HG02884 (cell line): ENCODE measurements at regions not wholly inside any gene's neighbourhood (a gene's known extent, or its start where the extent isn't known, plus 50 kb on each side); places are given as distances from the start of the nearest gene placed in this dataset.

Experiments used
- ATAC-seq: cut with Tn5 transposase; IDR thresholded peaks from one replicate; pipeline ENCODE4 v1.9.1; 2021; ENCODE audit warnings: mild to moderate bottlenecking, moderate library complexity; ENCODE audit not compliant: unreplicated experiment

DNA sequence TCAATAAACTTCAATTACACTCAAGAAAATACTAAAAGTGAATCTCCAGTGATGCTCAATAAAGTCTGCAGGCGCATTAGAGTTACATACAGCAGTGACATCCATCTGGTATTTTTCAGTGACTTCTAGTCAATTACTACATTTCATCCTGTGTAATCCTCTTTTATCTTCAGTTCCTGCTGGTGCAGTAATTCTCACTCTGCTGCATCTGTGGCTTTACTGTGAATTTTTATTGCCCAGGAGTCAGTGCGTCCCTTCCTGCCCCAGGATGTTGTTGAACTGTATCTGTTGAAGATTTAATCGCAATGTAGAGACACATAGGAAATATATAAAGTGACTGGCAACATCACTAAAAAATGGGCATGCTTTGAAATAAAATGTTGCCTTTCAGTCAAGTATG lies 196.3 kb upstream of the TMTC4 start:
- no peak for ATAC-seq

DNA sequence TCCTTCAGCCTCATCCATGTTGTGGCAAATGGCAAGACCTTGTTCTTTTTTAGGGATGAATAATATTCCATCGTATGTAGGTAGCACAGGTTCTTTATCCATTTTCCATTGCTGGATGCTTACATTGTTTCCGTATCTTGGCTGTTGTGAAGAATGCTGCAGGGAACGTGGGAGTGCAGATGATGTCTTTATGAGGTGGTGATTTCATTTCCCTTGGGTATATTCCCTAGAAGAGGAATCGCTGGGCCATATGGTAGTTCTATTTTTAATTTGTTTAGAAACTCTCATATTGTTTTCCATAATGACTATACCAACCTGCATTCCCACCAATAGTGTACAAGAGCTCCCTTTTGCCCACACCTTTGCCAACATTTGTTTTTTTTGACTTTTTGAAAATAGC lies 186.3 kb upstream of the TMTC4 start:
- ATAC-seq = no peak

DNA sequence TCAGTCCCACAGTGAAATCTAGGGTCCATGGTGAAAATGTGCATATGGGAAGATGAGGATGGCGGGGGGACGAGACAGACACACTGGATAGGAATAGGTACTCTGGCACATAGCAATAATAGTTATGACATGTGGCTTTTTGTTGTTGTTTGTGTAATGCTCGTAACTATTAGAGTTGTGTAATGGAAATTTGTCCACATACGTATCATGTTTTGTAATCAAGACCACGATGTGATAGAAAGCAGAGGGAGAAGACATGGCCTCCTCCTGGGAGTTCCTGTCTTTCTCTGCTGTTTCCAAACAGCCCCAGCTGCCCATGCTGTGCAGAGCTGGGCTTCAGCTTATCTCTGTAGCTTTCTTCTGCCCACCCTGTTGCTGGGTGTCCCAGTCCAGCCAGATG lies 185.3 kb upstream of the TMTC4 start:
- no peak for ATAC-seq

DNA sequence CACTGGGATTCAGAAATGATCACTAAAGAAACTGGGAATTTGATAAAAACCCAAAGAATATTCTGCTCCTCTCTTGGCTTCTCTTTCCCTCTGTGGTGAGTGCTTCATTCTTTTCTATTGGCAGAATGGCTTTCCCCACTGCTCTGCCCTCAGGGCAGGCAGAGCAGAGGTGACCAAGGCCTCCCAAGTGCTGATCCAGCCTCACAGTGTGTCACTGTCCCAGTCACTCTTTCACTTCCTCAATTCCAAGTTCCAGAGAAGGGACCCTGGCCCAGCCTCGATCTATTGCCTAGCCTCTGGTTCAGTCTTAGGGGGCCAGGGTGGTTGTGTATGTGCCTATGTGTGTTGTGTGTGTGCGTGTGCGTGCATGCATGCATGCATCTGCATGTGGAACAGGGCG lies 180.6 kb upstream of the TMTC4 start:
- no peak for ATAC-seq

DNA sequence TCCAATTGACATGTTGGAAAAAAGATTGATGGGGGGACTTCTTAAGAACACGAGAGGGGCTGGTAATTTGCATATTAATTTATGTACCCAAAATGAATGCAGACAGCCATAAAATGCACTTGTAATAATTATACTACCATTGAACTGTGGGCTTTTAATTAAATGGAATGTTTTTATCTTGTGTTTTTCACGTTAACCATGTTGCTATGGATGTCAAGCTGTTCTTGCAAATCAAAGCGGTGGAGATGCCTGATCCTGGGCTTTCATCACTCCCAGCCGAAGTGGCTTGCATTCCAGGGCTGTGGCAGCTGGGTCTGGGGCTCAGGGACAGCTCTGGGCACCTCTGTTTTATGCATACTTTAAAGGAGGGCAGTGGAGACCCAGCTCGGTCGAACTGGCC lies 179.4 kb upstream of the TMTC4 start:
- no peak for ATAC-seq

DNA sequence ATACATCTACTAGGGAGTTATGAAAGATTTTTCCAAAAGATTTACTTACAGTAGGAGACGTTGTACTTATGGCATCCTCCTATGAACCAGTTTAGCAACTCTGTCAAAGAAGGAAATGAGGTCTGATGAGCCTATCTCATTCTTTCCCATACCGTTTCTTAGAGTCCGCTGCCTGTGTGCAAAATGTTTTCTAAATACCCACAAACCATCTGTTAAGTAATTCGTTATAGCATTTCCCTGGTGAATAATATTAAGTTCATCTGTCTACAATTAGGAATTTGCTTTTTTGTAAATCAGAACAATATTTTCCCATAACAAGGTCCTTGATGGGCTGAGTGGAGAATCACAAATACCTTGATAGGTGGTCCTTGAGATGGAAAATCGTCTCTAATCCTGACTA lies 178.8 kb upstream of the TMTC4 start:
- ATAC-seq = no peak

DNA sequence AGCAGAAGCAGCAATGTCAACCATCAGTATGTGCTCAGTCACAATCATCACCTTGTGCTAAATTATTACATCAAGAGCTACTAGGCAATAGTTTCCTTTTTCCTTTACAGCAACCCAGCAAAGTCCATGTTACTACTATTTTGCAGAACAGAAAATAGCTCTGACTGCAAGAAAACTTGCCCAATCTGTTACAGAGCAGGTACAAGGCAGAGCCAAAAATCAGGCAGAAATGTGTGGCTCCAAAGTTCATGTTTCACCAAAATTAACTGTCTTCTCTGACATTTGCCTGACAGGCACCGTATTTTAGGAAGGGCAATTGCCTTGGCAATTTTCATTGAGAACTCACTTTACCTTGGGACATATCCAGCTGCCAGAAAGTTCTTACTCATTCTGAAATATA lies 177.6 kb upstream of the TMTC4 start:
- ATAC-seq = no peak

DNA sequence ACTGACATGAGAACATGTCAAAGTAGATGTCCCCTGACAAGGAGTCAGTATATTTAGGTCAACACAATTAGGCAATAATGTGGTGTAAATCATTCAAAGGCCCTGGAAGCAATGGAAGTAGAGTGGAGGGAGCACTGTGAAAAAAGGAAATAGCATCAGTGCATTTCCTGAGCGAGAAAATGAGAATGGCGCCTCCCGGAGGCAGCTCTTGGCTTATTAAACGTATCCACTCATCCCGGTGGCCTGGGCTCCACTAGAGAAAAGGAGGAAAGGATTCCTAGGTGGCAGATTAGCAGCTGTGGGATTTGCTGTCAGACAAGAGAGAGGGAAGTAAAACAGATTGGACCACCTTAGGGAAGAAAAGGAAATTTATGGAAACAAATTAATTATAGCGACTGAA lies 173.7 kb upstream of the TMTC4 start:
- ATAC-seq = no peak

DNA sequence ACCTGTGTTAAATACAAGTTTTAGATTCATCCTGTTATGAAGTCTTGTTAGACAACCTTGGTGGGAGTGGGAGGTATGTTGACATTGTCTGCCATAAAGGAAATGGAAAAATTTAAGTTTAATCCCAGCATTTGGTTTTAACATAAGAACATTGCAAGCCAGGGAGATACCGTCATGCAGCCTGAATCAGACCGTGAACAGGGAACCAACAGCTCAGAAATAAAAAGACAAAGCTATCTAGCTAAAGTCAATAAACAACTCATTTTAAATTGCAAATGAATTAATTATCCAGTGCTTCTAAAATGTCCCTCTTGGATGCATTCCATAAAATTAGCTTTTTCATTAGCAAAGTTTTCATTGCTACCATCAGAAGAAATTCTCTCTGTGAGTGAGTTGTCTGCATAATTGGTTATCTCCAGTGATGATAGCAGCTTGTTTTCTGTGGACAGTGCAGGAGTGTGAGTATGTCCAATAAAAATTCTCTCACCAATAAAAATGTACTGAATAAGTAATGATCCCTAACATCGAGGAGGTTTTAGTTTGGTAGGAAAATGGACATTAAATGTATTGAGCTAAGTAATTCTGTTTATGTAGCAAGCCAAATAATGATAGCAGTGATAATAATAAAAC lies 170.6 kb upstream of the TMTC4 start:
- ATAC-seq = no peak

DNA sequence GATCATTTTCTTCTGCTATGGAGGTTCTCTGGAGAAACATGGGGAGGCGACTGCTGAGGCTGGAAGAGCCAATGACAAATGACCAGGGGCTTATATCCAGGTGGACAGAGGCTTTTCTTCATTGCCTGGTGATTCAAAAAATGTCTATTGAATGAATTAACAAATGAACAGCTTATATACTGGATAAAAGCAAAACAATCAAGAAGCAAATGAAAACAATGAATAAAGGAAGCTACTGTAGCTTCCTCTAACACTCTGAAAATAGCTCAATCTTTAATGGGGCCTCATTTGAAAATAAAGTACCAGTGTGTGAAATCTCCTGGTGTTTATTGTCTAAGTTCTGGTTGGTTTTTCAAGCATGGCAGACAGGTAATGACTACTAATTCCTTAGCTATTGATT lies 167.5 kb upstream of the TMTC4 start:
- no peak for ATAC-seq

DNA sequence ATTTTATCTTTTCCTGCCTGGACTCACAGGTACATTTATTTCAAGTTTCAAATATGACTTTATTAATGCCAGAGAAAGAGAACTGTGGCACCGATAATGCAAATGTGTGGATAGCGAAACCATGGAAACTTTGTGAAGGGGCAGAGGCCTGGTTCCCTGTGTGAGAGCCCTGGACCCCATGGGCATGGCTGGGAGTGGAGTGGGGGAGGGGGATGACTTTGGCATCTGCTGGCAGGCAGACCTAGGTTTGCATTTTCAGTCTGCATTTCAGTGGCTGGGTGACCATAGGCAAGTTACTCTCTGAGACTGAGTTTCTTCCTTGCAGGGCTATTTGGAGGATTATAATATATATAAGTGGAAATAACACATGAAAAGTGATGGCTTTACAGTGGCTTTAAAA lies 163.8 kb upstream of the TMTC4 start:
- ATAC-seq = no peak

DNA sequence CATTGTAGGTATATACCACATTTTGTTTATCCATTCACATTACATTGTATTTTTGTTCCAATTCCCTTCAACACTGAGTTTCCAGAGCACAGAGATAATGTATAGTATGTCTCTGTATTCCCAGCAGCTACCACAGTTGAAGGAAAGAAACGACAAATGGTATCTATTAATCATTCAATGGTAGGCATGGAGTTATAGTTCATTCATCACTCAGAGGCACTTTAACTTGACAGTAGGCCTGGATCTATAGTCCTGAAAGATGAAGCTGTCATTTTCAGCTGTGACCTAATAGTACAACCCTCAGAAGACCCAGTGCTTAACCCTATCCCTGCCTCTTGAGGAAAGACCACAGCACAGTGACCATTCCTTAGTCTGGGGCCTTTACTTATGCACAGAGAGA lies 163.0 kb upstream of the TMTC4 start:
- ATAC-seq = no peak

DNA sequence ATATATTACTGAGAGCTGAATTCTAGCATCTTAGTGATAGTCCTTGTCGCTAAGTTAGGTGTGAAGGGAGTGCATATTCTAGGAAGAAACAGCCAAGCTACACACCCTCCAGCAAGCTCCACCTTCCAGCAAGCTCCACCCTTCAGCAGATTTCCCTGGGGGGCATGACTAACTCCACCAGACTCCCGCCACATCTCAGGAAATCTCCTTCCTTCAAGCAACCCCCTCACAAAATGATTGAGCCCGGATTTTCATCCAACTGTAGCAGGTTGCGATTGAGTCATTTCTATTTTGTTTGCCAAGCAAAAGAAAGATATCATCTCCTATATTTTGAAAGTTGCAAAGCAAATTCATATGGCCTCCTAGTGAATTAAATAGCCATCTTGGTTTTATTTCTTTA lies 162.1 kb upstream of the TMTC4 start:
- ATAC-seq = no peak

DNA sequence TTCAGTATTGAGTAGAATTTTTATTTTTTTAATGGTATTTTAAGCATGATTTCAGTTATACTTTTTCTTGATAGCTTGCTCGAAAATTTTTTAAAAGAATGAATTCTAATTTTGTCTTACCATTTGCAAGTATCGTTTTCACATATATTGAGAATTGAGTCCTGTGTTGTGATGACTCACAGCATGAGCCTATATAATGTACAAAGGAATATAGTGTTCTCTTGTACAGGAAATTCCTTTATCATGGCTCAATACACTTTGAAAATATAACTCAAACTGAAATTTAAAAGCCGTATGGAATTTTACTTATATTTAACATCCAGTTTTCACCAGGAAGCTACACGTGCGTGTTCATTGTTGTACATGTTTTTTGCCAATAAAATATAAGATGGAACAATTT lies 161.1 kb upstream of the TMTC4 start:
- ATAC-seq = no peak

DNA sequence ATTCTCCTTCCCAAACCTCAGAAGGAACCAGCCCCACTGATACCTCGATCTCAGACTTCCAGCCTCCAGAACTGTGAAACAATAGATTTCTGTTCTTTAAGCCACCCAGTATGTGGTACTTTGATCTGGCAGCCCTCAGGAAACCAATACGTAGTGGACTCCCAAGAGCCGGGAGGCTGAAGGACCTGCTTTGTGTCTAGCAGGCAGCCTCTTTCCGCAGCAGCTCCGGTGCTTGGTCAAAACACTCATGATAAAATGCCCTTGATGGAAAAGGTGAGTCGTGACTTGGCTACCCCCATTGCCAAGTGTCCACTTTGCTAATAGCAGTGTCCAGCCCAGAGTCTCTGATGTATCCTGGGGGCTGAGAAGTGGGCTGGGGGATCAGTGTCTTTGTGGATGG lies 158.8 kb upstream of the TMTC4 start:
- no peak for ATAC-seq

DNA sequence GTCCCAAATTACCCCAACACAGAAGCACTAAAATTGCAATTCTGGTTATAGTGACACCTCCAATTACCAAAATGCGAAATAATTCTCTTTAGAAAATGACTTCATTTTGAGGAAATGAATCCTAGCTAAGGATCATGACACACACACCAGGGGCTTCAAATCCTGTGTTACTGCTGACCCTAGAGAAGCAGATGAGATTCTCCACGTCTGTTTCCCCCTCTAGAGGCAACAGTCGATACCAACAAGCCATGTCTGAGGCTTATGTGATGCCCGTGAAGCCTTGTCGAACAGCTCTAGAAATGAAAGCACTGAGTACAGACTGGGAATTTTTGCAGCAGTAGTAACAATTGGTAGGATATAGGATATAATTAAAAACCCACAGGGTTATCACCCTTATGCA lies 153.6 kb upstream of the TMTC4 start:
- no peak for ATAC-seq

DNA sequence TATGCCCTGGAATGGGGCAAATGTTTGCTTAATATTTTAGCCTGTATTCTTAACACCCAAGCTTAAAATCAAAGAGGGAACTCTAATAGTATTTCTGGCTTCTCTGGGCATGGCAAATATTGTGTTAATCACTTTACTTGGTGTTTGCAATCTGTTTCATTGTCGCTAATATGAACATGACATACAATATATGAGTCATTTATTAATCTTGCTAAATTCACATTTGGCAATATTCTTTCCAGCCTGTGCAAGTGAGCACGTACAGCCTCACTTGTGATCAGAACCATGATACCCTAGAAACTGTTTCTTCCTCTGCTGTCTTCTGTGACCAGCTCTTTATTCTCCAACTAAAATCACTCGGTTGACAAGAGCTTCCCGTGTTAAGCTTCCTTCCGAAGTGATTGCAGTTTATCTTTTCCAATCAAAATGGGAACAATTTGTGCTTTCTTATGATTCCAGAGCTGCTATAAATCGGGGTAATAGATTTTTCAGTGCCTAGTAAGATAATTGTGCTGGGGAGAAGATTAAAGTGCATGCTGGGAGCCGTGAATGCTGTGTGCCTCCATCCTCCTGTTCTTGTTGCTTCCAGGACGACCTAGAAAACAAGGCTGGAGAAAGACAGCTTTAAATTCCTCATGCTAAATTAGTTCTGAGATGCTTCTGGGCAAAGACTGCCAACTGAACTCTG lies 153.0 kb upstream of the TMTC4 start:
- ATAC-seq = no peak

DNA sequence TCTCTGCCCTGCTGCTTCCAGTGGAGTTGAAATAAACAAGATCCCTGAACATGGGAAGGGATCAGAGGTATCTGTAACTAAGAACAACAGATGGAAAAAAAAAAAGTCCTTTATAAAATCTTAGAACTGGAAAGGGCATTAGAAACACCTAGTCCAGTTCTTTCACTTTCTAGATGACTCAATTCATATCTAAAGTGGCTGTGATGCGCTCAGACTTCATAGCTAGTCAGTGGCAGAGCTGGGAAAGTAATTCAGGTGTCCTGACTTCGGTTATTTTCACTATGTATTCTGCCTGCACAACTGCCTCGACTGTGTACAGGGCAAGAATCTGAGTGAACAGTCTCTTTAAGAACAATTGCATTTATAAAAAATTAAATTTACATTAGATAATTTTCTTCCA lies 151.8 kb upstream of the TMTC4 start:
- ATAC-seq = no peak

DNA sequence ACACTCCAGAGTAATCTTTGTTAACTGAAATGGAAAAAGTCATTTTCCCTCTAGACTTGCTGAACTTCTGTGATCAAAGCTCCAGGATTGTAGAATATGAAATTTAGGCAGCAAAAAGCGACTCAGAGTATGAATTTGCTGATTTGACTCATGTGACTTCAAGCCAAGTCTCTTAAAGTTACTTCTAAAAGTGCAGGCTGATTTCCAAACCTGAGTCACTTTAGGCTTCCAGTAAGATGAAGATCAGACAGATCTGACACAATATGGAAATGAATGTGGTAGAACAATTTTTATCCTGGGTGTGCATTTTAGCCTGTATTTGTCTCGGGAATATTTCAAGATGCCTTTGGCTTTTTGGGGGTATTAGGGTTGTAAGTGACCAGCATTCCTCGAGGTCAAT lies 151.0 kb upstream of the TMTC4 start:
- no peak for ATAC-seq

DNA sequence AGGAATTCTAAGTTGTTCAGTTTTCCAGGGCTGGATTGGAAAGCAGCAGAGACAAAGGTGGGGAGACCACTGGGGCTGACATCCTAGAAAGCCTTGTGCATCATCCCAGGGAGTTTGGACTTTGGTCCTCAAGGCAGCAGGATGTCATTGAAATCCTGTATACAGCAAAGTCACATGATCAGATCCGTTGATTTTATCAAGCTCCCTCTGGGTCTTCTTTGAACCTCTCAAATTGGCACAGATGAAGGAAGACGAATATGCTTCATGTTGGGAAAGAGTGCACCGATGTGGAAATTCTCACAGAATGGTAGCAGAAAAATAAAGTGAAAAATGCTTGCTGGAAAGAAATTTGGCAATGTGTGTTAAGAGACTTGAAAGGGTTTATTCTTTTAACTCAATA lies 149.8 kb upstream of the TMTC4 start:
- ATAC-seq = no peak

DNA sequence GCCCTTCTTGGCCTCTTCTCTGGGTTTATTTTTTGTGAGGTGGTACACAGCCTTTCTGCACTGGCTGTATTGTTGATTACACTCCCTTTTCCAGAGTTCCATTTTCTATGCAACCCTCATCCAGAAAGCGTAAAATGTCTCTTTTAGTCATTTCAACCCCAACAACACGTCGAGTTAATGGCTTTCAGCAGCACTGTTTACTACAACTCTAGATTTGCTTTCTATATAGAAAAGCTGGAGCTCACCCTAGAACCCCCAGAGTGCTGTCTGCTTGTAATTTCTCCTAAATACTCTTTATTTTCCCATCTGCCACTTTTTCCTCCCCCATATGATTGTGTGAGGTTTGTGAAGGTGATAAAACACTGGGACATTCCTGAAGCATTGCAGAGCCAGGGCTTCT lies 148.9 kb upstream of the TMTC4 start:
- no peak for ATAC-seq

DNA sequence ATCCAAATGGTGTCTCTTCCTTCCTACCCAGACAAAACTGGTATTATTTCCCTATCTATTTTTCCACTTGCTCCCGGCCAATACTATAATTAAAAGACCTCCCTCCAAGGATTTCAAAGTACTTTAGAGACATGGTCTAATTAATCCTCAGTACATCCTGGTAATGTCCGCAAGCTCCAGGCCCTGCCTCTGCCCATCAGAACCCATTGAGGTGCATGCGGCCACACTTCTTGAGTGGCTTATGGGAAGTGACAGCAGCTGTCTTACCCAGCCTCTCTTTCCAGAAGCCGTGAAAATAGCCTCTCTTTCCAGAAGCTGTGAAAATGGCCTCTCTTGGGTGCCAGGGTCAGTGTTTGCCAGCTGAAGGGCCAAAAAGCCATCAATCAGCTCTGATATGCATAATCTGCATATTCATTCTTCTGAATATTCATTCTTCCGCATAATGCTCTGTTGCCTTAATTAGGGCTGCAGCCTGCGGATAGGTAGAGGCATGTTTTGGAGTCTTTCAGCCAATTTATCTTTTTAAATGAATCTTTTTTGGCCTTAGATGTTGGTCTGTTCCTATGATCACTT lies 148.4 kb upstream of the TMTC4 start:
- ATAC-seq = no peak

DNA sequence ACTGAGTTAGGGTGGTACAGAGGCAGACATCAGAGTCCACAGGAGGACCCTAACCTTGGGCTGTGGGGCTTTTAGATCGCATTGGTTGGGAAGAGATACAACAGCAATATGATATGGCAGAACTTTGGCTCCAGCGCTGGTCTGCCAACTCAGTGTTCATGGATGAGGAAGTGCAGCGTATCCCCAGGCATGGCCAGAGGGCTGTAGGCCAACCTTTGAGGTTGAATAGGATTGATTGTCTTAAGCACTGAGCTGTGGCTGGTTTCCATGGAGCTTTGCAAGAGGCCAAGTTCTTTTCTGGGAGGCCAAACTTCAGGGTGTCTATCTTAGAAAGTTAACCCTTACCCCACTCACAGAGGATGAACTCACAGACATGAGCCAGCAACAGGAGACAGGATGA lies 144.1 kb upstream of the TMTC4 start:
- ATAC-seq = no peak
